ENCODE measurements at regions not wholly inside any gene's neighbourhood (a gene's known extent, or its start where the extent isn't known, plus 50 kb on each side); places are given as distances from the start of the nearest gene placed in this dataset.

DNA sequence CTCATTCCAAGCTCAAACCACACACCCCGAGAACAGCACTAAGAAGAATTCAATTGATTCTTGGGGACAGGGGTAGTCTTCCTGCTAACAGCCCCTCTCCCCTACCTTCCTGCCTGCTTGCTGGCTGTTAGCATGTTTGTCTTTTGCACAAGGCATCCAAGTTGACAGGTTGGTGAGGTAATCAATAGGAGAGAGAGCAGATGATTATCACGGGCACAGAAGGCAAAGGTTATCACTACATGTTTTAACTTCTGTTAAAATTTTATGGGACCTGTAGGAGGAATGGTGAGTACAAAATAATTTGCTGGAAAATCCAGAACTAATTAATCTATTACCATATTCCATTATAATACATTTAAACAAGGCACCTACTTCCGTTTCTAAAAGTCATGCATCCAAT lies 442.1 kb upstream of the TCF4 start:
- TF ChIP-seq, protein P1, sequence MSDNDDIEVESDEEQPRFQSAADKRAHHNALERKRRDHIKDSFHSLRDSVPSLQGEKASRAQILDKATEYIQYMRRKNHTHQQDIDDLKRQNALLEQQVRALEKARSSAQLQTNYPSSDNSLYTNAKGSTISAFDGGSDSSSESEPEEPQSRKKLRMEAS (IDR thresholded peaks at IDR 0.05; ENCODE audit: low read depth, low read length), result no peak
- TF ChIP-seq ZNF274 (IDR thresholded peaks at IDR 0.05; ENCODE audit: insufficient read depth, insufficient read length), result no peak
- TF ChIP-seq, protein P2, sequence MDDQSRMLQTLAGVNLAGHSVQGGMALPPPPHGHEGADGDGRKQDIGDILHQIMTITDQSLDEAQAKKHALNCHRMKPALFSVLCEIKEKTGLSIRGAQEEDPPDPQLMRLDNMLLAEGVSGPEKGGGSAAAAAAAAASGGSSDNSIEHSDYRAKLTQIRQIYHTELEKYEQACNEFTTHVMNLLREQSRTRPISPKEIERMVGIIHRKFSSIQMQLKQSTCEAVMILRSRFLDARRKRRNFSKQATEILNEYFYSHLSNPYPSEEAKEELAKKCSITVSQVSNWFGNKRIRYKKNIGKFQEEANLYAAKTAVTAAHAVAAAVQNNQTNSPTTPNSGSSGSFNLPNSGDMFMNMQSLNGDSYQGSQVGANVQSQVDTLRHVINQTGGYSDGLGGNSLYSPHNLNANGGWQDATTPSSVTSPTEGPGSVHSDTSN (IDR thresholded peaks at IDR 0.05; ENCODE audit: insufficient replicate concordance, low read depth, low read length), result no peak
- TF ChIP-seq YY1 (IDR thresholded peaks at IDR 0.05; ENCODE audit: low read depth, low read length), result no peak
- TF ChIP-seq POLR2A (IDR thresholded peaks at IDR 0.05; ENCODE audit: low read depth, low read length), result no peak
- TF ChIP-seq, protein P3, sequence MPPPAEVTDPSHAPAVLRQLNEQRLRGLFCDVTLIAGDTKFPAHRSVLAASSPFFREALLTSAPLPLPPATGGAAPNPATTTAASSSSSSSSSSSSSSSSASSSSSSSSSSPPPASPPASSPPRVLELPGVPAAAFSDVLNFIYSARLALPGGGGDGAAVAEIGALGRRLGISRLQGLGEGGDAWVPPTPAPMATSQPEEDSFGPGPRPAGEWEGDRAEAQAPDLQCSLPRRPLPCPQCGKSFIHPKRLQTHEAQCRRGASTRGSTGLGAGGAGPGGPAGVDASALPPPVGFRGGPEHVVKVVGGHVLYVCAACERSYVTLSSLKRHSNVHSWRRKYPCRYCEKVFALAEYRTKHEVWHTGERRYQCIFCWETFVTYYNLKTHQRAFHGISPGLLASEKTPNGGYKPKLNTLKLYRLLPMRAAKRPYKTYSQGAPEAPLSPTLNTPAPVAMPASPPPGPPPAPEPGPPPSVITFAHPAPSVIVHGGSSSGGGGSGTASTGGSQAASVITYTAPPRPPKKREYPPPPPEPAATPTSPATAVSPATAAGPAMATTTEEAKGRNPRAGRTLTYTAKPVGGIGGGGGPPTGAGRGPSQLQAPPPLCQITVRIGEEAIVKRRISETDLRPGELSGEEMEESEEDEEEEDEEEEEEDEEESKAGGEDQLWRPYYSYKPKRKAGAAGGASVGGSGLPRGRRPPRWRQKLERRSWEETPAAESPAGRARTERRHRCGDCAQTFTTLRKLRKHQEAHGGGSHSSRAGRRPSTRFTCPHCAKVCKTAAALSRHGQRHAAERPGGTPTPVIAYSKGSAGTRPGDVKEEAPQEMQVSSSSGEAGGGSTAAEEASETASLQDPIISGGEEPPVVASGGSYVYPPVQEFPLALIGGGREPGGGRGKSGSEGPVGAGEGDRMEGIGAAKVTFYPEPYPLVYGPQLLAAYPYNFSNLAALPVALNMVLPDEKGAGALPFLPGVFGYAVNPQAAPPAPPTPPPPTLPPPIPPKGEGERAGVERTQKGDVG (CRISPR knock-in tag; IDR thresholded peaks at IDR 0.05), result no peak
- TF ChIP-seq, protein P4, sequence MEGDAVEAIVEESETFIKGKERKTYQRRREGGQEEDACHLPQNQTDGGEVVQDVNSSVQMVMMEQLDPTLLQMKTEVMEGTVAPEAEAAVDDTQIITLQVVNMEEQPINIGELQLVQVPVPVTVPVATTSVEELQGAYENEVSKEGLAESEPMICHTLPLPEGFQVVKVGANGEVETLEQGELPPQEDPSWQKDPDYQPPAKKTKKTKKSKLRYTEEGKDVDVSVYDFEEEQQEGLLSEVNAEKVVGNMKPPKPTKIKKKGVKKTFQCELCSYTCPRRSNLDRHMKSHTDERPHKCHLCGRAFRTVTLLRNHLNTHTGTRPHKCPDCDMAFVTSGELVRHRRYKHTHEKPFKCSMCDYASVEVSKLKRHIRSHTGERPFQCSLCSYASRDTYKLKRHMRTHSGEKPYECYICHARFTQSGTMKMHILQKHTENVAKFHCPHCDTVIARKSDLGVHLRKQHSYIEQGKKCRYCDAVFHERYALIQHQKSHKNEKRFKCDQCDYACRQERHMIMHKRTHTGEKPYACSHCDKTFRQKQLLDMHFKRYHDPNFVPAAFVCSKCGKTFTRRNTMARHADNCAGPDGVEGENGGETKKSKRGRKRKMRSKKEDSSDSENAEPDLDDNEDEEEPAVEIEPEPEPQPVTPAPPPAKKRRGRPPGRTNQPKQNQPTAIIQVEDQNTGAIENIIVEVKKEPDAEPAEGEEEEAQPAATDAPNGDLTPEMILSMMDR (IDR thresholded peaks at IDR 0.05 in 2 of 3, conservative IDR thresholded peaks at IDR 0.05 in 1 of 3; ENCODE audit: control insufficient read depth in 2 of 3, extremely low read depth in 1 of 3, insufficient read depth in 1 of 3, low read depth in 3 of 3, low read length in 3 of 3), result no peak
- TF ChIP-seq, protein P5, sequence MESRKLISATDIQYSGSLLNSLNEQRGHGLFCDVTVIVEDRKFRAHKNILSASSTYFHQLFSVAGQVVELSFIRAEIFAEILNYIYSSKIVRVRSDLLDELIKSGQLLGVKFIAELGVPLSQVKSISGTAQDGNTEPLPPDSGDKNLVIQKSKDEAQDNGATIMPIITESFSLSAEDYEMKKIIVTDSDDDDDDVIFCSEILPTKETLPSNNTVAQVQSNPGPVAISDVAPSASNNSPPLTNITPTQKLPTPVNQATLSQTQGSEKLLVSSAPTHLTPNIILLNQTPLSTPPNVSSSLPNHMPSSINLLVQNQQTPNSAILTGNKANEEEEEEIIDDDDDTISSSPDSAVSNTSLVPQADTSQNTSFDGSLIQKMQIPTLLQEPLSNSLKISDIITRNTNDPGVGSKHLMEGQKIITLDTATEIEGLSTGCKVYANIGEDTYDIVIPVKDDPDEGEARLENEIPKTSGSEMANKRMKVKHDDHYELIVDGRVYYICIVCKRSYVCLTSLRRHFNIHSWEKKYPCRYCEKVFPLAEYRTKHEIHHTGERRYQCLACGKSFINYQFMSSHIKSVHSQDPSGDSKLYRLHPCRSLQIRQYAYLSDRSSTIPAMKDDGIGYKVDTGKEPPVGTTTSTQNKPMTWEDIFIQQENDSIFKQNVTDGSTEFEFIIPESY (IDR thresholded peaks at IDR 0.05), result no peak
- TF ChIP-seq SRF (IDR thresholded peaks at IDR 0.05; ENCODE audit: low read depth in 2 of 2, low read length in 2 of 2), result no peak
- no peak for TF ChIP-seq JUNB (IDR thresholded peaks at IDR 0.05)
- TF ChIP-seq FOS (IDR thresholded peaks at IDR 0.05; ENCODE audit: borderline replicate concordance, extremely low read depth, insufficient read length), result no peak
- no peak for TF ChIP-seq TAF1 (IDR thresholded peaks at IDR 0.05; ENCODE audit: borderline replicate concordance, low read depth, low read length)
- no peak for TF ChIP-seq PAX8 (IDR thresholded peaks at IDR 0.05)
- no peak for TF ChIP-seq EP300 (IDR thresholded peaks at IDR 0.05; ENCODE audit: borderline replicate concordance in 1 of 2, control insufficient read depth in 1 of 2, low read depth in 2 of 2, low read length in 2 of 2)
